Body of pancreas (tissue), 4 donors: ENCODE measurements at regions not wholly inside any gene's neighbourhood (a gene's known extent, or its start where the extent isn't known, plus 50 kb on each side); places are given as distances from the start of the nearest gene placed in this dataset.

Experiments used
- ATAC-seq: fragments of 150-250 bp; one replicate; pipeline ENCODE4 v1.9.1; 2016
- DNase-seq, 4 donors: peaks; one replicate each; pipeline ENCODE4 v3.0.0-alpha.2; 2019
- H3K27ac ChIP-seq, 4 donors: fragments of 200-600 bp; sonication (generic); 1 replicate in 3 of 4; 2 replicates in 1 of 4; pipeline versions ENCODE4 v1.5.1 to v1.6.1; 2016 to 2019; ENCODE audit warnings: mild to moderate bottlenecking in 1 of 4, mixed read lengths in 1 of 4, moderate library complexity in 1 of 4
- H3K27me3 ChIP-seq, 2 donors: fragments of 200-600 bp; sonication (generic); one replicate each; pipeline ENCODE4 v1.6.0; 2016; ENCODE audit warnings: mild to moderate bottlenecking in 1 of 2
- H3K36me3 ChIP-seq, 2 donors: fragments of 200-600 bp; sonication (generic); replicated peaks in 1 of 2; 2 replicates each; pipeline ENCODE4 v1.5.1; 2016; ENCODE audit warnings: low read depth in 2 of 2; ENCODE audit not compliant: insufficient read depth in 1 of 2
- H3K4me1 ChIP-seq: fragments of 200-600 bp; sonication (generic); one replicate; pipeline ENCODE4 v1.6.0; 2016
- H3K4me3 ChIP-seq, 2 donors: fragments of 200-600 bp; sonication (generic); 1 replicate in 1 of 2; 2 replicates in 1 of 2; pipeline ENCODE4 v1.5.1; 2016 to 2019
- H3K9me3 ChIP-seq, 3 donors: fragments of 200-600 bp; sonication (generic); 1 replicate in 2 of 3; 2 replicates in 1 of 3; pipeline ENCODE4 v1.5.1; 2016
- POLR2A ChIP-seq, 3 donors: fragments of 450-650 bp; IDR thresholded peaks; one replicate each; pipeline ENCODE4 v1.6.1; 2016; ENCODE audit warnings: antibody characterized with exemption in 3 of 3, mild to moderate bottlenecking in 2 of 3
- WGBS, 2 donors: methylation state at CpG; one replicate each; pipeline ENCODE4 v1.1.5; 2017; 5-methylcytosine and 5-hydroxymethylcytosine counted together
- intact Hi-C: fragments of 100-400 bp; cut with DNase I; formaldehyde crosslinking; loops from one replicate; pipeline ENCODE4 v1.15.1; 2023
- TF ChIP-seq, protein P1 (sequence below), 7 experiments: fragments of 450-650 bp in 4 of 7; fragments of 200-600 bp in 3 of 7; sonication (generic) in 3 of 7; IDR thresholded peaks; one replicate each; pipeline ENCODE4 v1.5.1; 2016 to 2019; ENCODE audit warnings: antibody characterized with exemption in 7 of 7

GRCh38 chr2:153136216-153136615, 342.3 kb downstream of the RPRM start:
- H3K4me1 ChIP-seq: no peaks in the 10 kb centered on the region
- no peaks in the 10 kb centered on the region for H3K9me3 ChIP-seq
- TF ChIP-seq, protein P1, sequence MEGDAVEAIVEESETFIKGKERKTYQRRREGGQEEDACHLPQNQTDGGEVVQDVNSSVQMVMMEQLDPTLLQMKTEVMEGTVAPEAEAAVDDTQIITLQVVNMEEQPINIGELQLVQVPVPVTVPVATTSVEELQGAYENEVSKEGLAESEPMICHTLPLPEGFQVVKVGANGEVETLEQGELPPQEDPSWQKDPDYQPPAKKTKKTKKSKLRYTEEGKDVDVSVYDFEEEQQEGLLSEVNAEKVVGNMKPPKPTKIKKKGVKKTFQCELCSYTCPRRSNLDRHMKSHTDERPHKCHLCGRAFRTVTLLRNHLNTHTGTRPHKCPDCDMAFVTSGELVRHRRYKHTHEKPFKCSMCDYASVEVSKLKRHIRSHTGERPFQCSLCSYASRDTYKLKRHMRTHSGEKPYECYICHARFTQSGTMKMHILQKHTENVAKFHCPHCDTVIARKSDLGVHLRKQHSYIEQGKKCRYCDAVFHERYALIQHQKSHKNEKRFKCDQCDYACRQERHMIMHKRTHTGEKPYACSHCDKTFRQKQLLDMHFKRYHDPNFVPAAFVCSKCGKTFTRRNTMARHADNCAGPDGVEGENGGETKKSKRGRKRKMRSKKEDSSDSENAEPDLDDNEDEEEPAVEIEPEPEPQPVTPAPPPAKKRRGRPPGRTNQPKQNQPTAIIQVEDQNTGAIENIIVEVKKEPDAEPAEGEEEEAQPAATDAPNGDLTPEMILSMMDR (IDR thresholded peaks at IDR 0.05): no peak
- no peak for TF ChIP-seq POLR2A (IDR thresholded peaks at IDR 0.05)
- no peak overlapping the region for H3K27ac ChIP-seq
- no peaks in the 10 kb centered on the region for H3K27me3 ChIP-seq
- no peak for DNase-seq
- H3K4me3 ChIP-seq: no peak overlapping the region
- ATAC-seq: no peak
- no peaks in the 10 kb centered on the region for H3K36me3 ChIP-seq
- 60 to 62% methylated on average over 2 of the region's 2 CpGs for WGBS, 2 donors
- intact Hi-C loops: no loop called here

GRCh38 chr2:153134725-153135124, 343.8 kb downstream of the RPRM start:
- Histone ChIP-seq H3K36me3 (no peaks in the 10 kb centered on the region), H3K27ac (no peak overlapping the region), H3K27me3 (no peaks in the 10 kb centered on the region), H3K9me3 (no peaks in the 10 kb centered on the region), H3K4me3 (no peak overlapping the region), H3K4me1 (no peaks in the 10 kb centered on the region)
- intact Hi-C loops: no loop called here
- 33 to 50% methylated on average over 1 of the region's 1 CpG for WGBS, 2 donors
- TF ChIP-seq, protein P1 (IDR thresholded peaks at IDR 0.05): no peak
- no peak for TF ChIP-seq POLR2A (IDR thresholded peaks at IDR 0.05)
- DNase-seq (no peak), ATAC-seq (no peak)

DNA sequence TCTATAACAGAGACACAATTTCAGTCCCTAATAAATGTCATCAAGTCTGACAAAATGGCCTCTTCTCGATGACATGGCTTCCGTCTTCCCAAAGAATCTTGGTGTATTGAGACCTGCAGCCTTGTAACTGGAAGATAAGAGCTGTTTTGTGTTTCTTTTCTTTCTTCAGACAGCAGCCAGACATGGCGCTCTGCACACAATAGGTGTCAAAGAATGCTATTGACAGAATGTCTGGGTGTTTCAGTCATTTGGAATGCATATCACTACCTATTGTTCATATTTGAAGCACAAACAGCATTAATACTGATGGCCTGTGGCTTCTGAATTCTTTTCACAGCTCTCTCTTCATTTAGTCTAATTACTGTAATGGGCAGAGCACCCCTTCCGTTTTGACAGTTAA, 344.8 kb downstream of the RPRM start:
- ATAC-seq (no peak), DNase-seq (no peak)
- intact Hi-C loops: no loop called here
- Histone ChIP-seq H3K27me3 (no peaks in the 10 kb centered on the region), H3K4me3 (no peak overlapping the region), H3K4me1 (no peaks in the 10 kb centered on the region), H3K27ac (no peak overlapping the region), H3K9me3 (no peaks in the 10 kb centered on the region), H3K36me3 (no peaks in the 10 kb centered on the region)
- TF ChIP-seq, protein P1 (IDR thresholded peaks at IDR 0.05): no peak
- no peak for TF ChIP-seq POLR2A (IDR thresholded peaks at IDR 0.05)
- 59 to 61% methylated on average over 4 of the region's 4 CpGs for WGBS, 2 donors

- Histone ChIP-seq H3K4me3 (no peak overlapping the region), H3K4me1 (no peaks in the 10 kb centered on the region), H3K9me3 (no peaks in the 10 kb centered on the region), H3K27ac (no peak overlapping the region), H3K27me3 (no peaks in the 10 kb centered on the region), H3K36me3 (no peaks in the 10 kb centered on the region)
- 76 to 78% methylated on average over 3 of the region's 3 CpGs for WGBS, 2 donors
- no peak for TF ChIP-seq POLR2A (IDR thresholded peaks at IDR 0.05)
- TF ChIP-seq, protein P1 (IDR thresholded peaks at IDR 0.05): no peak
- ATAC-seq (no peak), DNase-seq (no peak)
- intact Hi-C loops: no loop called here
These were observed 346.1 kb downstream of the RPRM start for GRCh38 chr2:153132418-153132817.

GRCh38 chr2:153115141-153115540, 363.4 kb downstream of the RPRM start:
- TF ChIP-seq, protein P1 (IDR thresholded peaks at IDR 0.05): no peak
- TF ChIP-seq POLR2A (IDR thresholded peaks at IDR 0.05): no peak
- intact Hi-C loops: no loop called here
- DNase-seq (no peak), ATAC-seq (no peak)
- H3K27ac ChIP-seq: no peak overlapping the region
- H3K9me3 ChIP-seq: no peaks in the 10 kb centered on the region
- H3K36me3 ChIP-seq: no peaks in the 10 kb centered on the region
- no peaks in the 10 kb centered on the region for H3K4me1 ChIP-seq
- WGBS, 2 donors: 78 to 96% methylated on average over 1 of the region's 1 CpG
- H3K27me3 ChIP-seq: no peaks in the 10 kb centered on the region
- H3K4me3 ChIP-seq: no peak overlapping the region
